CD4-positive, alpha-beta T cell (primary cell): ENCODE measurements at regions not wholly inside any gene's neighbourhood (a gene's known extent, or its start where the extent isn't known, plus 50 kb on each side); places are given as distances from the start of the nearest gene placed in this dataset.

ENCODE experiments used
- ATAC-seq: fragments of 200-7000 bp; cut with Tn5 transposase; one replicate; pipeline ENCODE4 v1.10.0; 2022; ENCODE audit warnings: mild to moderate bottlenecking; ENCODE audit not compliant: poor library complexity
- CTCF ChIA-PET: fragments of 350-600 bp; sonication (Branson Sonifier 250); formaldehyde crosslinking; loops from one replicate; lab custom pipeline; 2021; ENCODE audit warnings: antibody characterized with exemption, inconsistent platforms; lab: Charles Lee
- POLR2A ChIA-PET: fragments of 350-600 bp; sonication (Branson Sonifier 250); formaldehyde crosslinking; loops from one replicate; lab custom pipeline; 2021; ENCODE audit warnings: antibody characterized with exemption, inconsistent platforms; lab: Charles Lee
- DNase-seq, 14 experiments: peaks; one replicate each; pipeline ENCODE4 v3.0.0-alpha.2; 2013 to 2020; ENCODE audit warnings: mixed read lengths in 2 of 14
- H3K27ac ChIP-seq, 2 donors: one replicate each; pipeline versions ENCODE4 v1.5.1 to v1.7.0; 2013; ENCODE audit warnings: low read length in 2 of 2, low read depth in 1 of 2, mild to moderate bottlenecking in 1 of 2
- H3K27me3 ChIP-seq, 2 experiments: 1 replicate in 1 of 2; 2 replicates in 1 of 2; pipeline versions ENCODE4 v1.6.1 to v1.7.0; 2013; ENCODE audit warnings: low read length in 2 of 2, control low read depth in 1 of 2, mild to moderate bottlenecking in 1 of 2, moderate library complexity in 1 of 2; ENCODE audit not compliant: insufficient read depth in 2 of 2, control insufficient read depth in 1 of 2
- H3K36me3 ChIP-seq: one replicate; pipeline ENCODE4 v1.6.1; 2013; ENCODE audit warnings: low read length, control low read depth; ENCODE audit not compliant: insufficient read depth
- H3K4me1 ChIP-seq: one replicate; pipeline ENCODE4 v1.6.1; 2013; ENCODE audit warnings: low read length, control low read depth; ENCODE audit not compliant: insufficient read depth
- H3K4me3 ChIP-seq: one replicate; pipeline ENCODE4 v1.5.1; 2013; ENCODE audit warnings: mild to moderate bottlenecking, low read length, moderate library complexity
- H3K9me3 ChIP-seq, 2 experiments: 1 replicate in 1 of 2; 2 replicates in 1 of 2; pipeline versions ENCODE4 v1.6.1 to v1.7.0; 2013; ENCODE audit warnings: low read length in 2 of 2, mild to moderate bottlenecking in 2 of 2, control low read depth in 1 of 2, moderate library complexity in 1 of 2; ENCODE audit not compliant: control insufficient read depth in 1 of 2, insufficient read depth in 1 of 2
- H3K27ac Mint-ChIP-seq: one replicate; pipeline ENCODE4 v1.8.0; 2020; ENCODE audit warnings: mixed read lengths
- H3K27me3 Mint-ChIP-seq: one replicate; pipeline ENCODE4 v1.8.0; 2021; ENCODE audit warnings: mixed read lengths
- H3K36me3 Mint-ChIP-seq: one replicate; pipeline ENCODE4 v1.8.0; 2021; ENCODE audit warnings: low read depth, mixed read lengths
- H3K4me1 Mint-ChIP-seq: one replicate; pipeline ENCODE4 v1.8.0; 2021; ENCODE audit warnings: low read depth, mixed read lengths
- H3K4me3 Mint-ChIP-seq: one replicate; pipeline ENCODE4 v1.8.0; 2020; ENCODE audit warnings: mild to moderate bottlenecking, mixed read lengths
- H3K9me3 Mint-ChIP-seq: one replicate; pipeline ENCODE4 v1.8.0; 2020; ENCODE audit warnings: mixed read lengths
- CTCF ChIP-seq: fragments of 200-600 bp; IDR thresholded peaks from one replicate; pipeline ENCODE4 v1.8.0; 2022; ENCODE audit warnings: antibody characterized with exemption, mild to moderate bottlenecking
- intact Hi-C, 2 experiments: fragments of 100-400 bp; cut with DNase I in 1 of 2; cut with micrococcal nuclease in 1 of 2; formaldehyde crosslinking; loops; one replicate each; pipeline versions ENCODE4 v1.15.1 to v1.9.0; 2023 to 2025; cut with DNase I, micrococcal nuclease

GRCh38 chr4:61068745-61069144 lies 131.4 kb upstream of the ADGRL3 start:
- Histone ChIP-seq H3K9me3 (no peaks in the 10 kb centered on the region), H3K36me3 (no peaks in the 10 kb centered on the region), H3K4me3 (no peak overlapping the region), H3K4me1 (no peaks in the 10 kb centered on the region), H3K27me3 (no peaks in the 10 kb centered on the region), H3K27ac (no peak overlapping the region)
- peaks cover 13% of the 10 kb centered on the region for H3K9me3 Mint-ChIP-seq
- H3K4me3 Mint-ChIP-seq, result no peak overlapping the region
- TF ChIP-seq CTCF, result no peak
- ATAC-seq, result no peak
- no peaks in the 10 kb centered on the region for H3K36me3 Mint-ChIP-seq
- DNase-seq, result no peak
- intact Hi-C loops, result no loop called here
- POLR2A ChIA-PET, result no interaction called here
- CTCF ChIA-PET, result no interaction called here
- H3K27ac Mint-ChIP-seq, result no peak overlapping the region
- H3K4me1 Mint-ChIP-seq, result no peaks in the 10 kb centered on the region
- no peaks in the 10 kb centered on the region for H3K27me3 Mint-ChIP-seq

GRCh38 chr4:61070269-61070668 lies 129.9 kb upstream of the ADGRL3 start:
- no peak for ATAC-seq
- ChIA-PET CTCF (no interaction called here), POLR2A (no interaction called here)
- H3K4me3 ChIP-seq, result no peak overlapping the region
- H3K36me3 Mint-ChIP-seq, result no peaks in the 10 kb centered on the region
- no peak for DNase-seq
- no peak overlapping the region for H3K4me3 Mint-ChIP-seq
- no peak overlapping the region for H3K27ac Mint-ChIP-seq
- no peaks in the 10 kb centered on the region for H3K4me1 Mint-ChIP-seq
- TF ChIP-seq CTCF, result no peak
- no peaks in the 10 kb centered on the region for H3K27me3 Mint-ChIP-seq
- peaks cover 13% of the 10 kb centered on the region for H3K9me3 Mint-ChIP-seq
- intact Hi-C loops, result no loop called here
- H3K9me3 ChIP-seq, result no peaks in the 10 kb centered on the region
- H3K4me1 ChIP-seq, result no peaks in the 10 kb centered on the region
- no peaks in the 10 kb centered on the region for H3K36me3 ChIP-seq
- no peak overlapping the region for H3K27ac ChIP-seq
- no peaks in the 10 kb centered on the region for H3K27me3 ChIP-seq

- no peak for ATAC-seq
- H3K27me3 ChIP-seq, result no peaks in the 10 kb centered on the region
- H3K4me1 Mint-ChIP-seq, result no peaks in the 10 kb centered on the region
- no peak overlapping the region for H3K4me3 ChIP-seq
- H3K36me3 ChIP-seq, result no peaks in the 10 kb centered on the region
- no peak for TF ChIP-seq CTCF
- intact Hi-C loops, result no loop called here
- ChIA-PET CTCF (no interaction called here), POLR2A (no interaction called here)
- H3K27ac Mint-ChIP-seq, result no peak overlapping the region
- DNase-seq, result no peak
- no peak overlapping the region for H3K27ac ChIP-seq
- H3K36me3 Mint-ChIP-seq, result no peaks in the 10 kb centered on the region
- no peaks in the 10 kb centered on the region for H3K4me1 ChIP-seq
- H3K9me3 ChIP-seq, result peaks cover 0 to 3% of the 10 kb centered on the region in 2 experiments
- peaks cover 17% of the 10 kb centered on the region for H3K9me3 Mint-ChIP-seq
- no peak overlapping the region for H3K4me3 Mint-ChIP-seq
- no peaks in the 10 kb centered on the region for H3K27me3 Mint-ChIP-seq
Observed at GRCh38 chr4:61079427-61079826, 120.7 kb upstream of the ADGRL3 start.
